ENCODE measurements at regions not wholly inside any gene's neighbourhood (a gene's known extent, or its start where the extent isn't known, plus 50 kb on each side); places are given as distances from the start of the nearest gene placed in this dataset.

DNA sequence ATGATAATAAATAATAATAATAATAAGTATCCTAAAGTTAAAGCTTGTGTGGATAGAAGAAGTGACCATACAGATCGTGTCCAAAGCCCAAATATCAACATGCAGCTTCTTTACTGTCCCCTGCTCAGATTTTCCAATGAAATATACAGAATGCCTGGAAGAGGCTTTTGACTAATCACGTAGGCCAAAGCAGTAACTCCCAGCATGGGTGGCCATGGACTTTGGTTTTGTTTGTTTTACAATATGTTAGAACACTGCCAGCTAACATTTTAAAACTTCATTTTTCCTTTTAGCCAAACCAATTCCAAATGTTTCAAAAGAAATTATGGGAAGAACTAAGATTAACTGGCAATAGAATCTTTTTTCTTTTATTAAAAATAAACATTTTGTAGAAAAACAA, 400.0 kb upstream of the FLRT2 start:
- ChIA-PET POLR2A (no interaction called here), CTCF (ENCODE audit: unreplicated experiment) (no interaction called here)
- no peak overlapping the region for H3K4me3 ChIP-seq (ENCODE audit: low read depth, low read length, poor library complexity, severe bottlenecking)
- H3K4me1 ChIP-seq (ENCODE audit: insufficient read depth, low read length, poor library complexity, severe bottlenecking): no peaks in the 10 kb centered on the region
- no peaks in the 10 kb centered on the region for H3K9me2 ChIP-seq (ENCODE audit: insufficient read depth, low read length)
- TF ChIP-seq EZH2phosphoT487 (IDR thresholded peaks at IDR 0.05; ENCODE audit: borderline replicate concordance, low read depth, low read length): no peak
- TF ChIP-seq, protein P1, sequence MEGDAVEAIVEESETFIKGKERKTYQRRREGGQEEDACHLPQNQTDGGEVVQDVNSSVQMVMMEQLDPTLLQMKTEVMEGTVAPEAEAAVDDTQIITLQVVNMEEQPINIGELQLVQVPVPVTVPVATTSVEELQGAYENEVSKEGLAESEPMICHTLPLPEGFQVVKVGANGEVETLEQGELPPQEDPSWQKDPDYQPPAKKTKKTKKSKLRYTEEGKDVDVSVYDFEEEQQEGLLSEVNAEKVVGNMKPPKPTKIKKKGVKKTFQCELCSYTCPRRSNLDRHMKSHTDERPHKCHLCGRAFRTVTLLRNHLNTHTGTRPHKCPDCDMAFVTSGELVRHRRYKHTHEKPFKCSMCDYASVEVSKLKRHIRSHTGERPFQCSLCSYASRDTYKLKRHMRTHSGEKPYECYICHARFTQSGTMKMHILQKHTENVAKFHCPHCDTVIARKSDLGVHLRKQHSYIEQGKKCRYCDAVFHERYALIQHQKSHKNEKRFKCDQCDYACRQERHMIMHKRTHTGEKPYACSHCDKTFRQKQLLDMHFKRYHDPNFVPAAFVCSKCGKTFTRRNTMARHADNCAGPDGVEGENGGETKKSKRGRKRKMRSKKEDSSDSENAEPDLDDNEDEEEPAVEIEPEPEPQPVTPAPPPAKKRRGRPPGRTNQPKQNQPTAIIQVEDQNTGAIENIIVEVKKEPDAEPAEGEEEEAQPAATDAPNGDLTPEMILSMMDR (conservative IDR thresholded peaks at IDR 0.05; ENCODE audit: low read length): no peak
- H3K79me2 ChIP-seq (ENCODE audit: insufficient read depth, low read depth, low read length): no peaks in the 10 kb centered on the region
- no peaks in the 10 kb centered on the region for H3K36me3 ChIP-seq (ENCODE audit: insufficient read depth, low read length)
- H3K4me2 ChIP-seq (ENCODE audit: low read length): no peak overlapping the region
- no peaks in the 10 kb centered on the region for H4K20me1 ChIP-seq (ENCODE audit: insufficient read depth, low read length)
- no TSS peak for BruUV-seq (replicated peaks)
- DNase-seq (ENCODE audit: low spot score): no peak
- H3K9me3 ChIP-seq (ENCODE audit: low read length): no peaks in the 10 kb centered on the region
- H2AFZ ChIP-seq (ENCODE audit: low read length): no peak overlapping the region
- intact Hi-C loops (cut with micrococcal nuclease; ENCODE audit: unreplicated experiment): no loop called here
- H3K27ac ChIP-seq (ENCODE audit: low read depth, low read length, poor library complexity, severe bottlenecking): no peak overlapping the region

DNA sequence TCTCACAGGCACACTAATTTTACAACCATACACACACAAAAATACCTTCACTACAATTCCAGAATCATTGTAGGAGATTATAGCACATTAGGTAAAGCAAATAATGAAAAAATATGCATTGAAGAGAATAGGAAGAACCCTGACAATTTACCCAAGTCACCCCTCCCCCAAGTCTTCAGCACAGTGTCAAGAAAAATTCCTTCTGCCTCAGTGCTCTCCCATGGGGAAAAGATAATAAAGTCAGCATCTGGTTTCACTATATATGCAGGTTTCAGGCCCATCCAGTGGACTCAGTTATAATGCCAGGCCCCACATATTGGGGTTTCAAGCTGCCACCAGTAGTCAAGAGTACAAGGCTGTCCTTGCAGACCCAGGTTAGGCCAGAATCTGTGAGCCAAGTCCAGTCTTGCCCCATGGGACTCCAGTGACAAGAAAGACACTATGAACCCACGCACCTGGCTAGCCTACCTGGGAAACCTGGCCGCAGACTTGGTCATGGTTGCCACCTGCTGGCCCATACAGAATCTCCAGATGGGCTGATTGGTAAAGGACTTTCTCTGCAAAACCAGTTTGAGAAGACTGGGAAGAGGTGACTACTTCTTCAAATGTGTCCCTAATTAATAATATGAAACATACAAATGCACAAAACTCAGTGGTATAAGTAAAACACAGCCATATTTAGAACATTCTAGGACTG, 398.6 kb upstream of the FLRT2 start:
- intact Hi-C loops (cut with micrococcal nuclease; ENCODE audit: unreplicated experiment): no loop called here
- POLR2A ChIA-PET: interaction anchor here (0.7 kb wide), 1 partner anchor 1048 kb away, joined by 3 read pairs; no protein-coding TSS in a partner anchor
- CTCF ChIA-PET (ENCODE audit: unreplicated experiment): no interaction called here
- no peak overlapping the region for H3K4me3 ChIP-seq (ENCODE audit: low read depth, low read length, poor library complexity, severe bottlenecking)
- no peaks in the 10 kb centered on the region for H3K36me3 ChIP-seq (ENCODE audit: insufficient read depth, low read length)
- no peaks in the 10 kb centered on the region for H3K9me3 ChIP-seq (ENCODE audit: low read length)
- no peak overlapping the region for H3K27ac ChIP-seq (ENCODE audit: low read depth, low read length, poor library complexity, severe bottlenecking)
- no peak for TF ChIP-seq EZH2phosphoT487 (IDR thresholded peaks at IDR 0.05; ENCODE audit: borderline replicate concordance, low read depth, low read length)
- TF ChIP-seq, protein P1 (conservative IDR thresholded peaks at IDR 0.05; ENCODE audit: low read length): peak; percentile 35
- H3K4me1 ChIP-seq (ENCODE audit: insufficient read depth, low read length, poor library complexity, severe bottlenecking): no peaks in the 10 kb centered on the region
- peak; percentile 0 for DNase-seq (ENCODE audit: low spot score)
- no peak overlapping the region for H3K4me2 ChIP-seq (ENCODE audit: low read length)
- H4K20me1 ChIP-seq (ENCODE audit: insufficient read depth, low read length): no peaks in the 10 kb centered on the region
- H3K9me2 ChIP-seq (ENCODE audit: insufficient read depth, low read length): no peaks in the 10 kb centered on the region
- no peak overlapping the region for H2AFZ ChIP-seq (ENCODE audit: low read length)
- H3K79me2 ChIP-seq (ENCODE audit: insufficient read depth, low read depth, low read length): no peaks in the 10 kb centered on the region
- no TSS peak for BruUV-seq (replicated peaks)

DNA sequence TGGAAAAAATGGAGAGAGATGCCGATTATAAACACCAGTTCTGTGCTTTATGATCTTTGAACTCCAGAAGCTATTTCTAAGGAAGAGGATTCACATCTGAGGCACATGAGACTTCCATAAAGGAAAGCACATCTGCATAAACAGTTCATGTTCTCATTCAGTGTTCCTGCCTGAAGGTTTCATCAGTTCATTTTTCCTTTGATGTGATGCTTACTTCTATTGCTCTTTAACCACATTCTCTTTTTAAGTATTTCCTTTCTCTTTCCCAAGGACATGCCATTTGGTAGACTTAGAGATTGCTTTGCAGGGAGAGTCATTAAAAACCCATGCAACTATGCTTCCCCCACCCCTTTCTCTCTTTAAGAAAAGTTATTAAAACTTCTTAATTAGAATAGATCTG, 387.0 kb upstream of the FLRT2 start:
- no peak for DNase-seq (ENCODE audit: low spot score)
- H3K9me2 ChIP-seq (ENCODE audit: insufficient read depth, low read length): no peaks in the 10 kb centered on the region
- no TSS peak for BruUV-seq (replicated peaks)
- TF ChIP-seq, protein P1 (conservative IDR thresholded peaks at IDR 0.05; ENCODE audit: low read length): no peak
- TF ChIP-seq EZH2phosphoT487 (IDR thresholded peaks at IDR 0.05; ENCODE audit: borderline replicate concordance, low read depth, low read length): no peak
- no peak overlapping the region for H3K4me2 ChIP-seq (ENCODE audit: low read length)
- no peak overlapping the region for H2AFZ ChIP-seq (ENCODE audit: low read length)
- no peaks in the 10 kb centered on the region for H3K36me3 ChIP-seq (ENCODE audit: insufficient read depth, low read length)
- ChIA-PET CTCF (ENCODE audit: unreplicated experiment) (no interaction called here), POLR2A (interaction anchor here (0.6 kb wide), 1 partner anchor 24 kb away, joined by 6 read pairs; no protein-coding TSS in a partner anchor)
- no peak overlapping the region for H3K27ac ChIP-seq (ENCODE audit: low read depth, low read length, poor library complexity, severe bottlenecking)
- H3K9me3 ChIP-seq (ENCODE audit: low read length): no peaks in the 10 kb centered on the region
- H3K4me1 ChIP-seq (ENCODE audit: insufficient read depth, low read length, poor library complexity, severe bottlenecking): no peaks in the 10 kb centered on the region
- H4K20me1 ChIP-seq (ENCODE audit: insufficient read depth, low read length): no peaks in the 10 kb centered on the region
- no peak overlapping the region for H3K4me3 ChIP-seq (ENCODE audit: low read depth, low read length, poor library complexity, severe bottlenecking)
- H3K79me2 ChIP-seq (ENCODE audit: insufficient read depth, low read depth, low read length): no peaks in the 10 kb centered on the region
- intact Hi-C loops (cut with micrococcal nuclease; ENCODE audit: unreplicated experiment): no loop called here

All from OCI-LY7 (cell line).